OCI-LY7 (cell line): ENCODE measurements at regions not wholly inside any gene's neighbourhood (a gene's known extent, or its start where the extent isn't known, plus 50 kb on each side); places are given as distances from the start of the nearest gene placed in this dataset.
"Not testable (repeated sequence)": the region's sequence is repeated elsewhere in the genome, so short reads cannot be mapped to it uniquely, and the experiment has no call there.

Experiments used
- BruUV-seq: library from RNA; stranded (reverse); fragments of 400-500 nt; replicated peaks from 2 replicates; lab custom pipeline; 2021; lab: Mats Ljungman, UMichigan
- CTCF ChIA-PET: fragments of 300-600 bp; sonication (Branson Sonifier 250); formaldehyde crosslinking; loops from one replicate; lab custom pipeline; 2022; ENCODE audit warnings: antibody characterized with exemption; ENCODE audit not compliant: unreplicated experiment; lab: Charles Lee
- POLR2A ChIA-PET: fragments of 300-600 bp; sonication (Branson Sonifier 250); formaldehyde crosslinking; loops from one replicate; lab custom pipeline; 2022; ENCODE audit warnings: antibody characterized with exemption; lab: Charles Lee
- DNase-seq: peaks from one replicate; pipeline ENCODE4 v3.0.0-alpha.2; 2015; ENCODE audit warnings: low spot score
- H2AFZ ChIP-seq: fragments of 200-600 bp; sonication (generic), shearing (Covaris generic); 2 replicates; pipeline ENCODE4 v1.6.1; 2014; ENCODE audit warnings: mild to moderate bottlenecking, antibody characterized with exemption, low read length, moderate library complexity
- H3K27ac ChIP-seq: fragments of 200-600 bp; sonication (generic); 2 replicates; pipeline ENCODE4 v1.5.1; 2014; ENCODE audit warnings: mixed run types, low read depth, mild to moderate bottlenecking, moderate library complexity, low read length, inconsistent platforms; ENCODE audit not compliant: poor library complexity, severe bottlenecking
- H3K36me3 ChIP-seq: fragments of 200-600 bp; sonication (generic); 2 replicates; pipeline ENCODE4 v1.6.1; 2014; ENCODE audit warnings: mild to moderate bottlenecking, antibody characterized with exemption, low read length, moderate library complexity, mixed read lengths; ENCODE audit not compliant: insufficient read depth
- H3K4me1 ChIP-seq: fragments of 200-600 bp; sonication (generic); 2 replicates; pipeline ENCODE4 v1.5.1; 2014; ENCODE audit warnings: mild to moderate bottlenecking, low read length; ENCODE audit not compliant: insufficient read depth, poor library complexity, severe bottlenecking
- H3K4me2 ChIP-seq: fragments of 200-600 bp; sonication (generic); 2 replicates; pipeline ENCODE4 v1.6.1; 2014; ENCODE audit warnings: mild to moderate bottlenecking, low read length
- H3K4me3 ChIP-seq: fragments of 200-600 bp; sonication (generic); 2 replicates; pipeline ENCODE4 v1.5.1; 2014; ENCODE audit warnings: mild to moderate bottlenecking, low read depth, low read length; ENCODE audit not compliant: poor library complexity, severe bottlenecking
- H3K79me2 ChIP-seq: fragments of 200-600 bp; sonication (generic); 2 replicates; pipeline ENCODE4 v1.6.1; 2016; ENCODE audit warnings: low read depth, mild to moderate bottlenecking, low read length, moderate library complexity, mixed read lengths; ENCODE audit not compliant: insufficient read depth
- H3K9me2 ChIP-seq: fragments of 200-600 bp; sonication (generic); 2 replicates; pipeline ENCODE4 v1.6.1; 2016; ENCODE audit warnings: mild to moderate bottlenecking, low read length, mixed read lengths; ENCODE audit not compliant: insufficient read depth
- H3K9me3 ChIP-seq: fragments of 200-600 bp; sonication (generic); 2 replicates; pipeline ENCODE4 v1.6.1; 2014; ENCODE audit warnings: mild to moderate bottlenecking, mixed run types, low read length, mixed read lengths
- H4K20me1 ChIP-seq: fragments of 200-600 bp; sonication (generic); 2 replicates; pipeline ENCODE4 v1.6.1; 2014; ENCODE audit warnings: mild to moderate bottlenecking, antibody characterized with exemption, low read length, moderate library complexity, mixed read lengths; ENCODE audit not compliant: insufficient read depth
- EZH2phosphoT487 ChIP-seq: fragments of 200-600 bp; sonication (generic); IDR thresholded peaks from 2 replicates; pipeline ENCODE4 v1.6.1; 2018; ENCODE audit warnings: low read depth, borderline replicate concordance, mild to moderate bottlenecking, mixed run types, antibody characterized with exemption, low read length, moderate library complexity, mixed read lengths
- intact Hi-C: fragments of 100-400 bp; cut with micrococcal nuclease; formaldehyde crosslinking; loops from one replicate; pipeline ENCODE4 v1.10.0; 2022; ENCODE audit not compliant: unreplicated experiment
- TF ChIP-seq, protein P1 (sequence below): fragments of 200-600 bp; sonication (generic); conservative IDR thresholded peaks from 2 replicates; pipeline ENCODE4 v1.5.1; 2014; ENCODE audit warnings: mild to moderate bottlenecking, antibody characterized with exemption, low read length, moderate library complexity, mixed read lengths

GRCh38 chr21:25161571-25161970 lies 445.7 kb downstream of the MRPL39 start:
- Histone ChIP-seq H3K9me2 (no peaks in the 10 kb centered on the region), H3K4me2 (no peak overlapping the region), H3K27ac (no peak overlapping the region), H3K4me1 (no peaks in the 10 kb centered on the region), H3K9me3 (peaks cover 19% of the 10 kb centered on the region), H3K4me3 (no peak overlapping the region), H2AFZ (no peak overlapping the region), H3K79me2 (no peaks in the 10 kb centered on the region), H4K20me1 (no peaks in the 10 kb centered on the region), H3K36me3 (no peaks in the 10 kb centered on the region)
- ChIA-PET CTCF (no interaction called here), POLR2A (no interaction called here)
- intact Hi-C loops, result no loop called here
- TF ChIP-seq, protein P1, sequence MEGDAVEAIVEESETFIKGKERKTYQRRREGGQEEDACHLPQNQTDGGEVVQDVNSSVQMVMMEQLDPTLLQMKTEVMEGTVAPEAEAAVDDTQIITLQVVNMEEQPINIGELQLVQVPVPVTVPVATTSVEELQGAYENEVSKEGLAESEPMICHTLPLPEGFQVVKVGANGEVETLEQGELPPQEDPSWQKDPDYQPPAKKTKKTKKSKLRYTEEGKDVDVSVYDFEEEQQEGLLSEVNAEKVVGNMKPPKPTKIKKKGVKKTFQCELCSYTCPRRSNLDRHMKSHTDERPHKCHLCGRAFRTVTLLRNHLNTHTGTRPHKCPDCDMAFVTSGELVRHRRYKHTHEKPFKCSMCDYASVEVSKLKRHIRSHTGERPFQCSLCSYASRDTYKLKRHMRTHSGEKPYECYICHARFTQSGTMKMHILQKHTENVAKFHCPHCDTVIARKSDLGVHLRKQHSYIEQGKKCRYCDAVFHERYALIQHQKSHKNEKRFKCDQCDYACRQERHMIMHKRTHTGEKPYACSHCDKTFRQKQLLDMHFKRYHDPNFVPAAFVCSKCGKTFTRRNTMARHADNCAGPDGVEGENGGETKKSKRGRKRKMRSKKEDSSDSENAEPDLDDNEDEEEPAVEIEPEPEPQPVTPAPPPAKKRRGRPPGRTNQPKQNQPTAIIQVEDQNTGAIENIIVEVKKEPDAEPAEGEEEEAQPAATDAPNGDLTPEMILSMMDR, result no peak
- no peak for TF ChIP-seq EZH2phosphoT487
- no peak for DNase-seq
- BruUV-seq, result no TSS peak

GRCh38 chr21:25155020-25155419 lies 452.3 kb downstream of the MRPL39 start:
- H3K27ac ChIP-seq, DNase-seq, H2AFZ ChIP-seq, BruUV-seq, H3K79me2 ChIP-seq, H3K4me3 ChIP-seq, H3K4me2 ChIP-seq, intact Hi-C loops, POLR2A ChIA-PET, H3K36me3 ChIP-seq, H3K4me1 ChIP-seq, H3K9me3 ChIP-seq, CTCF ChIA-PET, H4K20me1 ChIP-seq, H3K9me2 ChIP-seq: not testable (repeated sequence)

DNA sequence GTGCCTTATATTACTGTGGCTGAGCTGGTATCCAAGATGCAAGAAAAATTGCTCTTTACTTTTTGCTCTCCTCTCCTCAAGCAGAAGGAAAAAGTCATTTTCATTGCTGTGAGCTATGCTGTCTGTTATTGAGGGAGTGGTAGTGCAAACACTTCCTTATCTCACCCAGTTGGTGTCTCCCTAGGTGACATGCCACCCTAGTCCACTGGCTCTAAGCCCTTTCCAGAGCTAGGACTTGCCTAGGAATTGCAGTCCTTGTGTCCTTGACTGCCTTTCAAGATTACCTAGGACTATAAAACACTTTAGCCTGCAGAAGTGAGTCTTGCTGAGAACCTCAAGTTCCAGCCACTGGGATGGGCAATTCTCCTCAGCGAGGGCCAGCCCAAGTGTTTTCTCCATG lies 458.3 kb downstream of the MRPL39 start:
- Histone ChIP-seq H3K27ac (no peak overlapping the region), H3K36me3 (no peaks in the 10 kb centered on the region), H3K4me3 (no peak overlapping the region), H3K4me2 (no peak overlapping the region), H3K9me3 (0 out of 2 replicates have a peak, but pooled peaks cover 4% of the 10 kb centered on the region), H4K20me1 (no peaks in the 10 kb centered on the region), H3K9me2 (no peaks in the 10 kb centered on the region), H3K4me1 (no peaks in the 10 kb centered on the region), H3K79me2 (no peaks in the 10 kb centered on the region), H2AFZ (no peak overlapping the region)
- TF ChIP-seq EZH2phosphoT487, result no peak
- TF ChIP-seq, protein P1, result no peak
- intact Hi-C loops, result no loop called here
- CTCF ChIA-PET, result no interaction called here
- POLR2A ChIA-PET, result no interaction called here
- BruUV-seq, result no TSS peak
- DNase-seq, result no peak
